ENCODE measurements at regions not wholly inside any gene's neighbourhood (a gene's known extent, or its start where the extent isn't known, plus 50 kb on each side); places are given as distances from the start of the nearest gene placed in this dataset.

- no peak overlapping the region for H3K4me3 ChIP-seq (ENCODE audit: low read depth, low read length, poor library complexity, severe bottlenecking)
- H3K4me1 ChIP-seq (ENCODE audit: insufficient read depth, low read length, poor library complexity, severe bottlenecking) = no peaks in the 10 kb centered on the region
- ChIA-PET POLR2A (ENCODE audit: low non-redundant PET) (no interaction called here), CTCF (no interaction called here)
- no peak for DNase-seq (ENCODE audit: low spot score)
- intact Hi-C loops (cut with micrococcal nuclease; ENCODE audit: unreplicated experiment) = no loop called here
- no TSS peak for BruUV-seq (replicated peaks)
- no peak for TF ChIP-seq EZH2 (IDR thresholded peaks at IDR 0.05; ENCODE audit: borderline replicate concordance, low read depth, low read length, poor library complexity, severe bottlenecking)
- TF ChIP-seq CTCF (conservative IDR thresholded peaks at IDR 0.05; ENCODE audit: low read depth, low read length) = no peak
- H3K36me3 ChIP-seq (ENCODE audit: insufficient read depth, low read length, poor library complexity, severe bottlenecking) = no peaks in the 10 kb centered on the region
- no peak overlapping the region for H3K27ac ChIP-seq (ENCODE audit: low read depth, low read length, poor library complexity, severe bottlenecking)
- H3K27me3 ChIP-seq (replicated peaks; ENCODE audit: insufficient read depth, low read depth, low read length, poor library complexity) = no peaks in the 10 kb centered on the region
- no peaks in the 10 kb centered on the region for H3K9me3 ChIP-seq (ENCODE audit: low read depth, low read length, poor library complexity, severe bottlenecking)
Measured at GRCh38 chr18:29457316-29457889, 1280.5 kb upstream of the CDH2 start.

- Histone ChIP-seq H3K4me1 (ENCODE audit: insufficient read depth, low read length, poor library complexity, severe bottlenecking) (no peaks in the 10 kb centered on the region), H3K36me3 (ENCODE audit: insufficient read depth, low read length, poor library complexity, severe bottlenecking) (no peaks in the 10 kb centered on the region), H3K27me3 (replicated peaks; ENCODE audit: insufficient read depth, low read depth, low read length, poor library complexity) (no peaks in the 10 kb centered on the region), H3K9me3 (ENCODE audit: low read depth, low read length, poor library complexity, severe bottlenecking) (no peaks in the 10 kb centered on the region), H3K27ac (ENCODE audit: low read depth, low read length, poor library complexity, severe bottlenecking) (no peak overlapping the region), H3K4me3 (ENCODE audit: low read depth, low read length, poor library complexity, severe bottlenecking) (no peak overlapping the region)
- DNase-seq (ENCODE audit: low spot score) = no peak
- ChIA-PET POLR2A (ENCODE audit: low non-redundant PET) (no interaction called here), CTCF (no interaction called here)
- intact Hi-C loops (cut with micrococcal nuclease; ENCODE audit: unreplicated experiment) = no loop called here
- TF ChIP-seq CTCF (conservative IDR thresholded peaks at IDR 0.05; ENCODE audit: low read depth, low read length) (no peak), EZH2 (IDR thresholded peaks at IDR 0.05; ENCODE audit: borderline replicate concordance, low read depth, low read length, poor library complexity, severe bottlenecking) (no peak)
- no TSS peak for BruUV-seq (replicated peaks)
Measured at GRCh38 chr18:29449424-29449823, 1272.5 kb upstream of the CDH2 start.

- H3K27ac ChIP-seq (ENCODE audit: low read depth, low read length, poor library complexity, severe bottlenecking) = no peak overlapping the region
- POLR2A ChIA-PET (ENCODE audit: low non-redundant PET) = no interaction called here
- no peaks in the 10 kb centered on the region for H3K36me3 ChIP-seq (ENCODE audit: insufficient read depth, low read length, poor library complexity, severe bottlenecking)
- DNase-seq (ENCODE audit: low spot score) = no peak
- peaks cover 5% of the 10 kb centered on the region for H3K9me3 ChIP-seq (ENCODE audit: low read depth, low read length, poor library complexity, severe bottlenecking)
- no peaks in the 10 kb centered on the region for H3K4me1 ChIP-seq (ENCODE audit: insufficient read depth, low read length, poor library complexity, severe bottlenecking)
- H3K27me3 ChIP-seq (replicated peaks; ENCODE audit: insufficient read depth, low read depth, low read length, poor library complexity) = no peaks in the 10 kb centered on the region
- intact Hi-C loops (cut with micrococcal nuclease; ENCODE audit: unreplicated experiment) = no loop called here
- no TSS peak for BruUV-seq (replicated peaks)
- CTCF ChIA-PET = no interaction called here
- H3K4me3 ChIP-seq (ENCODE audit: low read depth, low read length, poor library complexity, severe bottlenecking) = no peak overlapping the region
- TF ChIP-seq EZH2 (IDR thresholded peaks at IDR 0.05; ENCODE audit: borderline replicate concordance, low read depth, low read length, poor library complexity, severe bottlenecking) = no peak
- no peak for TF ChIP-seq CTCF (conservative IDR thresholded peaks at IDR 0.05; ENCODE audit: low read depth, low read length)
Measured at GRCh38 chr18:29439398-29439797, 1262.5 kb upstream of the CDH2 start.

All from A673 (cell line).